ENCODE measurements at regions not wholly inside any gene's neighbourhood (a gene's known extent, or its start where the extent isn't known, plus 50 kb on each side); places are given as distances from the start of the nearest gene placed in this dataset.

DNA sequence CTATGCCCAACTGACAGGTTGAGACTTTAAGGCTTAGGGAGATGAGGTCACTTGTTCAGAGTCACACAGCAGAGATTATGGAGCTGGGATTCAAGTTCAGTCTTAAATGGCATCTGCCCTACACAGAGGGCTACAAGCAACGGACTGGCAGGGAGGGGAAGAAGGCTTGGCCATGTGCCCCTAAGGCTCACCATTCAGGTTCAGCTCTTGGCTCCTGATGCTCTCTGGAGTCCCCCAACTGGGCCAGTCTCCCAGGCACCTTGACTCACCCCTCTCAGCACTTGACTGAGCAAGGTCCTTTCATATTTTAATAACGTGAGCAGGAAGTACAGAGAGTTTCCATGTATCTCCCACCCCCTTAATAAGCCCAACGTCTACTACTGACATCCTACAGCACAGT lies 71.4 kb upstream of the MAFB start:
- TF ChIP-seq, protein P1, sequence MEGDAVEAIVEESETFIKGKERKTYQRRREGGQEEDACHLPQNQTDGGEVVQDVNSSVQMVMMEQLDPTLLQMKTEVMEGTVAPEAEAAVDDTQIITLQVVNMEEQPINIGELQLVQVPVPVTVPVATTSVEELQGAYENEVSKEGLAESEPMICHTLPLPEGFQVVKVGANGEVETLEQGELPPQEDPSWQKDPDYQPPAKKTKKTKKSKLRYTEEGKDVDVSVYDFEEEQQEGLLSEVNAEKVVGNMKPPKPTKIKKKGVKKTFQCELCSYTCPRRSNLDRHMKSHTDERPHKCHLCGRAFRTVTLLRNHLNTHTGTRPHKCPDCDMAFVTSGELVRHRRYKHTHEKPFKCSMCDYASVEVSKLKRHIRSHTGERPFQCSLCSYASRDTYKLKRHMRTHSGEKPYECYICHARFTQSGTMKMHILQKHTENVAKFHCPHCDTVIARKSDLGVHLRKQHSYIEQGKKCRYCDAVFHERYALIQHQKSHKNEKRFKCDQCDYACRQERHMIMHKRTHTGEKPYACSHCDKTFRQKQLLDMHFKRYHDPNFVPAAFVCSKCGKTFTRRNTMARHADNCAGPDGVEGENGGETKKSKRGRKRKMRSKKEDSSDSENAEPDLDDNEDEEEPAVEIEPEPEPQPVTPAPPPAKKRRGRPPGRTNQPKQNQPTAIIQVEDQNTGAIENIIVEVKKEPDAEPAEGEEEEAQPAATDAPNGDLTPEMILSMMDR (IDR thresholded peaks at IDR 0.05 in 2 of 3, conservative IDR thresholded peaks at IDR 0.05 in 1 of 3; ENCODE audit: borderline replicate concordance in 1 of 3, insufficient read depth in 1 of 3, low read depth in 2 of 3, low read length in 2 of 3) = no peak
- TF ChIP-seq POLR2AphosphoS5 (IDR thresholded peaks at IDR 0.05; ENCODE audit: low read depth, low read length) = no peak
- TF ChIP-seq TCF7L2 (IDR thresholded peaks at IDR 0.05; ENCODE audit: borderline replicate concordance, extremely low read depth, insufficient read depth, insufficient read length) = no peak
- no peak for TF ChIP-seq SP1 (IDR thresholded peaks at IDR 0.05; ENCODE audit: low read depth)
- no peak for TF ChIP-seq SIN3A (IDR thresholded peaks at IDR 0.05; ENCODE audit: low read depth)
- no peak for TF ChIP-seq ZFX (IDR thresholded peaks at IDR 0.05)
- TF ChIP-seq POLR2A (IDR thresholded peaks at IDR 0.05; ENCODE audit: borderline replicate concordance, extremely low read depth, insufficient read depth, insufficient read length) = no peak
- no peak for TF ChIP-seq EZH2 (IDR thresholded peaks at IDR 0.05)
- TF ChIP-seq, protein P2, sequence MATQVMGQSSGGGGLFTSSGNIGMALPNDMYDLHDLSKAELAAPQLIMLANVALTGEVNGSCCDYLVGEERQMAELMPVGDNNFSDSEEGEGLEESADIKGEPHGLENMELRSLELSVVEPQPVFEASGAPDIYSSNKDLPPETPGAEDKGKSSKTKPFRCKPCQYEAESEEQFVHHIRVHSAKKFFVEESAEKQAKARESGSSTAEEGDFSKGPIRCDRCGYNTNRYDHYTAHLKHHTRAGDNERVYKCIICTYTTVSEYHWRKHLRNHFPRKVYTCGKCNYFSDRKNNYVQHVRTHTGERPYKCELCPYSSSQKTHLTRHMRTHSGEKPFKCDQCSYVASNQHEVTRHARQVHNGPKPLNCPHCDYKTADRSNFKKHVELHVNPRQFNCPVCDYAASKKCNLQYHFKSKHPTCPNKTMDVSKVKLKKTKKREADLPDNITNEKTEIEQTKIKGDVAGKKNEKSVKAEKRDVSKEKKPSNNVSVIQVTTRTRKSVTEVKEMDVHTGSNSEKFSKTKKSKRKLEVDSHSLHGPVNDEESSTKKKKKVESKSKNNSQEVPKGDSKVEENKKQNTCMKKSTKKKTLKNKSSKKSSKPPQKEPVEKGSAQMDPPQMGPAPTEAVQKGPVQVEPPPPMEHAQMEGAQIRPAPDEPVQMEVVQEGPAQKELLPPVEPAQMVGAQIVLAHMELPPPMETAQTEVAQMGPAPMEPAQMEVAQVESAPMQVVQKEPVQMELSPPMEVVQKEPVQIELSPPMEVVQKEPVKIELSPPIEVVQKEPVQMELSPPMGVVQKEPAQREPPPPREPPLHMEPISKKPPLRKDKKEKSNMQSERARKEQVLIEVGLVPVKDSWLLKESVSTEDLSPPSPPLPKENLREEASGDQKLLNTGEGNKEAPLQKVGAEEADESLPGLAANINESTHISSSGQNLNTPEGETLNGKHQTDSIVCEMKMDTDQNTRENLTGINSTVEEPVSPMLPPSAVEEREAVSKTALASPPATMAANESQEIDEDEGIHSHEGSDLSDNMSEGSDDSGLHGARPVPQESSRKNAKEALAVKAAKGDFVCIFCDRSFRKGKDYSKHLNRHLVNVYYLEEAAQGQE (IDR thresholded peaks at IDR 0.05; ENCODE audit: low read depth) = no peak
- no peak for TF ChIP-seq YY1 (IDR thresholded peaks at IDR 0.05; ENCODE audit: extremely low read depth, insufficient replicate concordance, low read depth, low read length)
